ENCODE measurements at regions not wholly inside any gene's neighbourhood (a gene's known extent, or its start where the extent isn't known, plus 50 kb on each side); places are given as distances from the start of the nearest gene placed in this dataset.

DNA sequence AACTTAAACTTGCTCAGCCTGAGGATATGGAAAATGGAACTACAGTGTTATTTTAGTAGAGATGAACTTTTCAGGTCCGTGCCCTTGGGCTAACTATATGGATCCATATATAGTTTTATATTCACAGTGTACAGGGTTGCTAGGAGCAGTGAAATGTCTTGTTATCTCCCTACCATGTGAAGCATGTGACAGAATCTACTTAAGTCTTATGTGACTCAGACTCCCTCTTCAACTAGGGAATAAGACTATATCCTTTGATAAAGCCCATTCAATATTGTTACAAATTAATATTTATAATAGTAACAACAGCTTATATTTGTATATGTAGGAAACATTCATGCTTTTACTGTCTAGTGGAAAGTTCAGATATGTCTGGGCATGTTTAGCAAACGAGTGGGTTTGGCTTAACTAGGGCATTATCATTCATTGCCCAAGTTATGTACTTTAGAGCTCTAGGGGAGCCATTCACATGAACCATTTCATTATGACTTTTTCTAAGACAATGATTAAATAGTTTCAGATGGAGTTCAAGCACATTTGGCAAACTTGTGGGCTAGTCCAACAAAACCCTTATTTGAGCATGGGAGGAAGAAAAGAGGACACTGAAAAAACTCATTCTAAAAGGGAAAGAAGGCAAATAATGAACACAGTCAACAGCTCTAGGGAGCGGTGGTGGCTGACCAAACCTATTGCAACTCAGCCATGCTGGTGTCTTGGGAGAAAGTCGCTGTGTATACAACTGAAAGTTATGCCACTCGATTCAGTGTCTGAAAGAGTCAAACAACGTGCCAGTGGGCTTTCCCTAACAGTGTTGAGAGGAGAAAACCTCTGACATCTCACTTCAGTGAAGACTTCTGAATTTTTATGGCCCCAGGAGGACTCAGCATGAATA is 305.9 kb upstream of the G2E3 start:
- Histone ChIP-seq H3K36me3 (ENCODE audit: insufficient read depth) (no peaks in the 10 kb centered on the region), H3K4me1 (ENCODE audit: insufficient read depth) (no peaks in the 10 kb centered on the region), H3K27ac (ENCODE audit: low read depth) (no peak overlapping the region), H3K4me3 (ENCODE audit: low read depth, low read length) (no peak overlapping the region)
- DNase-seq (ENCODE audit: extremely low spot score) = no peak
- WGBS = 71% methylated on average over 6 of the region's 6 CpGs

DNA sequence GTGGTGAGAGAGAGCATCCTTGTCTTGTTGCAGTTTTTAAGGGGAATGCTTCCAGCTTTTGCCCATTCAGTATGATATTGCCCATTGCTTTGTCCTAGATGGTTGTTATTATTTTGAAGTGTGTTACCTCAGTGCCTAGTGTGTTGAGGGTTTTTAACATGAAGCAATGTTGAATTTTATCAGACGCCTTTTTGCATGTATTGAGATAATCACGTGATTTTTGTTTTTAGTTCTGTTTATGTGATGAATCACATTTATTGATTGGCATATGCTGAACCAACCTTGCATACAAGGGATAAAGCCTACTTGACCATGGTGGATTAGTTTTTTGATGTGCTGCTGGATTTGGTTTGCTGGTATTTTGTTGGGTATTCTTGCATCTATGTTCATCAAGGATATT is 302.3 kb upstream of the G2E3 start:
- no peak overlapping the region for H3K4me3 ChIP-seq (ENCODE audit: low read depth, low read length)
- DNase-seq (ENCODE audit: extremely low spot score) = no peak
- H3K4me1 ChIP-seq (ENCODE audit: insufficient read depth) = no peaks in the 10 kb centered on the region
- no peaks in the 10 kb centered on the region for H3K36me3 ChIP-seq (ENCODE audit: insufficient read depth)
- H3K27ac ChIP-seq (ENCODE audit: low read depth) = no peak overlapping the region
- WGBS = 98% methylated on average over 2 of the region's 2 CpGs

DNA sequence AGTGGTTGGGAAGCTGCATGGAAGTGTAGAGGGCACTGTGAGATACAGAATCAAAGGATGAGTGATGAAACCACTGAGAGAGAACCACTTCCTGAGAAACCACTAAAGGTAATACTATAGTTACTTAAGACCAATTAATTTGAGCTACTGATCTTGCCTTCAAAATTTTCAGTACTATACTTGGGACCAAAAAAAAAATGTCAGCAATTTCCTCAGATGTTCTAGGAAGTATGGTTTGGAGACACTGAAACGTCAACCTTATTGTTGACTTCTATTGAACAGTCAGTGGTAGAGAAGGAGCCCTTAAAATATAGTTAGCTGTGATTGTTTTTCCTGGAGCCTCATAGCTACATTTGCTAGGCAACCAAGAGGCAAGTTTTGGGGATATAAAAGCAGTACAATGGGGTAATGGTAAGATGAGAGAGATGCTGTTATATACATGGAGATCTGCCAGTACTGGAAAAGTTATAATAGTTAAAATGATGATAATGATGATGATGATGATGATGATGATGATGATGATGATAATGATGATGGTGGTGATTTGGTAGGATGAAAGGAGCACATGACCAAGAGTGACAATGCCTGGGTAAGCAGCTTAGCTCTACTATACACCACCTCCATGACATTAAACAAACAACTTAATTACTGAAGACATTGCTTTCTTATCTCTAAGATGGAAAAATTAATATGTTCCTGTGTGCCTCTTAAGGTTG is 300.9 kb upstream of the G2E3 start:
- Histone ChIP-seq H3K4me3 (ENCODE audit: low read depth, low read length) (no peak overlapping the region), H3K4me1 (ENCODE audit: insufficient read depth) (no peaks in the 10 kb centered on the region), H3K36me3 (ENCODE audit: insufficient read depth) (no peaks in the 10 kb centered on the region), H3K27ac (ENCODE audit: low read depth) (no peak overlapping the region)
- 89% methylated on average over 1 of the region's 1 CpG for WGBS
- no peak for DNase-seq (ENCODE audit: extremely low spot score)

DNA sequence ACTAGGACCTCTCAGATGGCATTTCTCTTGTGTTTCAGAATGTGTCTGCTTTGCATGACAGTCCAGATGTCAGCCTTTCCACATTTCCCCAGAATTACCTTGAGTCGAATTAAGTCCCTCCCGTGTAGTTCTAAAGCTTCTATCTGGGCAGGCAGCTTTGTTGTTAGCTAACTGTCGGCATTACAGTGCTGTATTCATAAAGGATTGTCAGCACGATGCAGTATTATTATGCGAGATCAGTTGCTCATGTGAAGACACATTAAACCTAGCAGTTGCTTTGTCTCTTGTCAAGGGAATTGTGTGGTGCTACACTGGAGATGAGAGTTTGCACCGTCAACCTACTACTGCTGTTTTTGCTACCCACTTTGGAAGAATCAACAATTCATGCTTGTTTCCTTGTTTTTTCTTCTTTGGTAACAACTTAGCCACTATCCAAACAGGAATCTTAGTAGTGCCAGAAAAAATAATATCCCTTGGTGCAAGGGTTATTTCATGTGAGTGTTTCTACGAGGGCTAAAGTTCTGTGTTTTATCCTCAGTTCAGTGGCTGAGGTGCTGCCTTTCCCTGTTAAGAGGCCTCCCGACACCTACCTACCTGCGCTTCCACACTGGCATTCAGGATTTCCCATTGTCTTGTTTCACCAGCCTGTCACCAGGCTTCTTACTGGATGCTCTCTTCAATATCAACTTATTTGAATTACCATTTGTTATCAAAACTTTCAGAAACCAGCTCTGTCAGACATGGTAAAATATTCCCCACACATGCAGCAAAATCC is 297.9 kb upstream of the G2E3 start:
- WGBS = 74% methylated on average over 9 of the region's 9 CpGs
- H3K4me1 ChIP-seq (ENCODE audit: insufficient read depth) = no peaks in the 10 kb centered on the region
- no peak overlapping the region for H3K4me3 ChIP-seq (ENCODE audit: low read depth, low read length)
- no peak for DNase-seq (ENCODE audit: extremely low spot score)
- no peaks in the 10 kb centered on the region for H3K36me3 ChIP-seq (ENCODE audit: insufficient read depth)
- H3K27ac ChIP-seq (ENCODE audit: low read depth) = no peak overlapping the region

DNA sequence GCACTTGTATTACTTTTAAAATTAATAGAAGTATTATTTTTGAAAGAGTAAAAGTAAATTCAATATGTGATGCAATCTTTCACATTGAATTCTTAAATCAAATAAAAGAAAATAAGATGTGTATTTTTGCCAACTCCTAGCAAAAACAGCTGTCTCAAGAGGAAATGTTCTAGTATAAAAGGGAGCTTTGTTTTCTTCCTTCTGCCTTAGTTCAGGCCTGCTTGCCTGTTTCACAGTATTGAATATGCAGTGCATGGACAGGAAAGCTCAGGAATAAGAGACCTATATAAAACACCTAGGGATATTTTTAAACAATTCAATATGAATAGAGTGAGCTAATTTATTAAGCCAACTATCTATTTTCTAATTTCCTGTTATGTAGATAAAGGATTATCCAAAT is 294.8 kb upstream of the G2E3 start:
- DNase-seq (ENCODE audit: extremely low spot score) = no peak
- Histone ChIP-seq H3K27ac (ENCODE audit: low read depth) (no peak overlapping the region), H3K4me1 (ENCODE audit: insufficient read depth) (no peaks in the 10 kb centered on the region), H3K36me3 (ENCODE audit: insufficient read depth) (no peaks in the 10 kb centered on the region), H3K4me3 (ENCODE audit: low read depth, low read length) (no peak overlapping the region)

DNA sequence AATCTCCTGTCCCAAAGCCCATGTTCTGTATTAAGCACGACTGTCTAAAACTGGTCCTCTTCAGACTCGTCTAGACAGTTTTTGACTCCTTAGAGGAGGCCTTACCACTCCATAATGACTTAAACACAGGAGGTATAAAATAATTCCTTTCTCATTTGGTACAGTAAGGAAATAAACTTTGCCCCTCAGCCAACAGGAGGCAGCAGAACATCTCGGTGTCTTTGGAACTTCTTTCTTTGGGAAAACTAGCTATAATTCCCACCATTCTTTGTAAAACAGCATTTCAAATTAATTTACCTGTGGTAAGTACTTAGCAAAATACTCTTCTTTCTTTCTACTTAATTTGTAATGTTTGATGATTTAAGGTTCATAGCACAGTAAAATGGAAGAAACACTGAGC is 292.7 kb upstream of the G2E3 start:
- WGBS = 93% methylated on average over 3 of the region's 3 CpGs
- H3K4me1 ChIP-seq (ENCODE audit: insufficient read depth) = no peaks in the 10 kb centered on the region
- no peak overlapping the region for H3K4me3 ChIP-seq (ENCODE audit: low read depth, low read length)
- DNase-seq (ENCODE audit: extremely low spot score) = no peak
- H3K36me3 ChIP-seq (ENCODE audit: insufficient read depth) = no peaks in the 10 kb centered on the region
- no peak overlapping the region for H3K27ac ChIP-seq (ENCODE audit: low read depth)

DNA sequence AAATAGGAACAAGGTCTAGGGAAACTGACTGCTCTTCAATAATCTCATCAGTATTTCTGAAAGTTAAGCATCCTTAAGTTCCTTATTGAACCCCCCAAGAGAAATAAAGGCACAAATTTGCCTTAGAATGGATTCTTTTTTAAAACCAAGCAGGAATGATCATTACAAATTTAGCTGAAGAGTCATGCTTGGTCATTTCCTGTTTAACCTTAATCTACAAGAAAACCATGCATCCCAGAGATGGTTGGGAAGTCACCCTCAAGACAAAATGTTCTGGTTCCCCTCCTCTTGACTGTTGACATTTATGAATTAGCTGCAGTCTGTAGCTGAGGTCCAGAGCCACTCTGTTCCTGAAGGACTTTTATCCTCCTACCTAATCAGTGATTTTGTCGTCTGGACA is 291.8 kb upstream of the G2E3 start:
- Histone ChIP-seq H3K27ac (ENCODE audit: low read depth) (no peak overlapping the region), H3K36me3 (ENCODE audit: insufficient read depth) (no peaks in the 10 kb centered on the region), H3K4me1 (ENCODE audit: insufficient read depth) (no peaks in the 10 kb centered on the region), H3K4me3 (ENCODE audit: low read depth, low read length) (no peak overlapping the region)
- 66% methylated on average over 1 of the region's 1 CpG for WGBS
- DNase-seq (ENCODE audit: extremely low spot score) = no peak

DNA sequence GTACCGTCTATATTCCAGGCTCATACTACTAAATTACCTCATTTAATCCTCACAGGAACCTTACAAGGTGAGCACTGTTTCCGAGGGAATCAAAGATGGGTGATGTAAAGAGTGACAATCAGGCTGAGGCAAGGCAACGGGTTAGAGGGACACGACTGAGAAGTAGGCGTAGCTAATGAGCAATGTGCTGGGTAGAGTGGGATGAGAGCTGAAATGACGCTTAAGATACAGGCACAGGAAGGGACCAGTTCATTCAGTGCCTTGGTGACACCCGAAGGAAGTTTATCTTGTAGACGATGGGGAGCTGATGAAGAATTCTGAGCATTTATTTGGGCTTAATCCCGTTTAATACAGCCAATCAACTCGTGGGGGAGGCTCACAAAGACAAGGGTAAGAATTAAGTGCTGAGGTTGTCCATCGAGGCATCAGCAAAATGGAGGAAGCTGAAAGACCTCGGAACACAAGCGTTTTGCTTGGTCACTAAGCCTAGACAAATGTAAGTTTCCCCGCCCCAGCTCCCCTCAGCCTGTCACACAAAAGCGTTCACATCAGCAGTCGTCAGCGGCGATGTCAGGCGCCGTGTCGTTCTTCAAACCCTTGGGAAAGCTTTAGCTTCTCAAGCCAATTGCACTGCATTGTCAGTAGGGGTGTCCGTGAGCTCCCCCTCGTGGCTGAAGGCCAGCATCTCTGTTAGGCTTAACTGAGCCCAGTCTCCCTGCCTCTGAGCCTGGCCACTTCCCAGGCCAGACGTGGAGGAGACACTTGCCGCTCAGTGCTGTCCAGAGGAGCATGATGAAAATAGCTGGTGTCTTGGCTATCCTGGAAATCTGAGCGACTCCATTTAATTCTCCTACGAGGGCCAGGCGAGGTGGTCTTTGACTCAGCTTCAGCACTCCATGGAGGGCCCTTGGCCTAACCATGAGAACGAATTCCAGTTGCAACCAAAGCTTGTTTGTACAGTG is 288.5 kb upstream of the G2E3 start:
- H3K27ac ChIP-seq (ENCODE audit: low read depth) = no peak overlapping the region

DNA sequence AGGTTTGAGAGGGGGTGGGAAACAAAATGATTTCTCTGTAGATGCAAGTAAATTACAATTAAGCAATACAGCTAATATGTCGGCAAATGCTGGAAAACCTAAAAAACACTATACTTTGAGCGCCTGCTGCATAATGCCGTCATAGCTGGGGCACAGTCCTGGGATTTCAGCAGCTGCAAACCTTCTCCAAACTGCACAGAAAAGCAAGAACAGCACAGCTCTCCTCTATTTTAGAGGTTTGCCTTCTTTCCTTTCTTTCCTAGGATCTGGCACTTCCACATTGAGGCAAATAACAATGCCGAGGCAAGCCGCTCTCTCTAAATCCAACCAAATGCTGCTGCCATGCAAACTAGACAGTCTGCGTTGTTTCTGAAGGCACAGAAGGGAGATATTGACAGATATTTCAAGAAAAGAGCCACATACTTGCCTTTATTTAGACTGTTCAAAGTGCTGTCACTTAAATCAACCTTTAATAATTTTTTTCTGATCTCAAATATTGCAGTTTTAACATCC is 287.1 kb upstream of the G2E3 start:
- Histone ChIP-seq H3K4me1 (ENCODE audit: insufficient read depth) (no peaks in the 10 kb centered on the region), H3K36me3 (ENCODE audit: insufficient read depth) (no peaks in the 10 kb centered on the region), H3K4me3 (ENCODE audit: low read depth, low read length) (no peak overlapping the region), H3K27ac (ENCODE audit: low read depth) (no peak overlapping the region)
- no peak for DNase-seq (ENCODE audit: extremely low spot score)
- 67% methylated on average over 6 of the region's 6 CpGs for WGBS

More for the DNA sequence above, 288.5 kb upstream of the G2E3 start:
- Histone ChIP-seq H3K36me3 (ENCODE audit: insufficient read depth) (no peaks in the 10 kb centered on the region), H3K4me1 (ENCODE audit: insufficient read depth) (no peaks in the 10 kb centered on the region), H3K4me3 (ENCODE audit: low read depth, low read length) (no peak overlapping the region)
- peak; percentile 36 for DNase-seq (ENCODE audit: extremely low spot score)
- WGBS = 40% methylated on average over 29 of the region's 29 CpGs

DNA sequence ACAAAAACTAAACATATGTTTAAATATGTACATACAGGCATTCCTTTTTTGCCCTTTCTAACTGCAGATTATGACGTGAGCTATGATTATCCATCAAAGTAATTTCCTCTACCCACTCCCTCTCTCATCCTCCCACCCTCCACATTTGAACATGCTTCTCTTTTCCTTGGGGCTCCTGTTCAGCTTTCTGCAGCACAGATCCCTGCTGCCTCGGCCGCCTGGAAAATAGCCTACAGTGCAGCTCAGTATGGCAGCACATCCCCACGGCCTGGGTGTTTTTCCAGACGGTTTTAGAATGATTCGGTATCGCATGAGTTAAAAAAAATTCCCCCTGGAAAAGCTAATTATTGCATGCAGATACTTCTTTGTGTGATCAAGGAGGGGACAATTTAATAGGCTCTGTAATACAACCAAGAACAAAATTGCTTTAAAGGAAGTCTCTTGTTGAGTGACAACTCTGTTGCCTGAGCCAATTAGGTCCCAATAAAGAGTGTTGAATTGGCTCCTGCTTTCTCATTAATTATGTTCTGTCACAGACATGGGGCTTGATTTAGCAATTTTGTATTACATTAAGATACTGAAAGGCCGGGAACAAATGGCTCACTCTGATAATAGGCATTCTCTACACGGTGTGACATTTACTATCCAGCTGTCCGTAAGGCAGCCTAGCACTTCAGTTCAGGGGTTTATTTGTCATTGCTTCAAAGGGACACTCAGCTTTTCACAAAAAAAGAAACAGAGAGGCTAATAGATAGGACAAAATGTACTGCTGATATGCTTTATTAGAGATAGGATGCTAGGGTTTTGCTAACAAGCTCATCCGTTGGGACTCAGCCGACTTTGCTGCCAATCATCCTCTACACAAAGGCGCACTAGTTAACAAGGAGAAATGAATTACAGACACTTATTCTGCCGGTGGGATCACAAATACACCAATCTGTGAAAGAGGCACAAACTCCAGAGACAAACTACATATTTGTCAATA is 285.8 kb upstream of the G2E3 start:
- H3K27ac ChIP-seq (ENCODE audit: low read depth) = no peak overlapping the region
- WGBS = 75% methylated on average over 14 of the region's 14 CpGs
- no peak for DNase-seq (ENCODE audit: extremely low spot score)

DNA sequence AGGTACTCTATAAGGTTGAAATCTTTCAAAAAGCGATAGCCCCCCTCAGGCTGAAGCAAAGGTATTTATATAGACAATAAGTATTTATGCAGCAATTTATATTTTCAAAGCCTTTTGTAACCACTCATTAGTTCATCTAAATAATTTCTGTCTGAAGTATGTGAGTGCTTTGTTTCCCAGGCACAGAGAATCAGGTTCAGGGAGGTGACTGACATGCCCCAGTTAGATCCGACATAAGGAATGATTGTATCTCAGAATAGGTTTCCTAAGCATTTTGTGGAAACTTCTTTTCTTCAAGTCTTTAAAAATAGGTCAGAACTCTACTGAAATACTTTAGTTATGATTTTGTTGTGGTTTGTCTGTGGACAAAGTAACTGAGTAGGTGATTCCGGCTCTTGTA is 283.4 kb upstream of the G2E3 start:
- Histone ChIP-seq H3K36me3 (ENCODE audit: insufficient read depth) (no peaks in the 10 kb centered on the region), H3K4me3 (ENCODE audit: low read depth, low read length) (no peak overlapping the region), H3K4me1 (ENCODE audit: insufficient read depth) (no peaks in the 10 kb centered on the region), H3K27ac (ENCODE audit: low read depth) (no peak overlapping the region)
- DNase-seq (ENCODE audit: extremely low spot score) = no peak
- 93% methylated on average over 3 of the region's 3 CpGs for WGBS

More for the DNA sequence above, 285.8 kb upstream of the G2E3 start:
- Histone ChIP-seq H3K4me3 (ENCODE audit: low read depth, low read length) (no peak overlapping the region), H3K36me3 (ENCODE audit: insufficient read depth) (no peaks in the 10 kb centered on the region), H3K4me1 (ENCODE audit: insufficient read depth) (no peaks in the 10 kb centered on the region)

DNA sequence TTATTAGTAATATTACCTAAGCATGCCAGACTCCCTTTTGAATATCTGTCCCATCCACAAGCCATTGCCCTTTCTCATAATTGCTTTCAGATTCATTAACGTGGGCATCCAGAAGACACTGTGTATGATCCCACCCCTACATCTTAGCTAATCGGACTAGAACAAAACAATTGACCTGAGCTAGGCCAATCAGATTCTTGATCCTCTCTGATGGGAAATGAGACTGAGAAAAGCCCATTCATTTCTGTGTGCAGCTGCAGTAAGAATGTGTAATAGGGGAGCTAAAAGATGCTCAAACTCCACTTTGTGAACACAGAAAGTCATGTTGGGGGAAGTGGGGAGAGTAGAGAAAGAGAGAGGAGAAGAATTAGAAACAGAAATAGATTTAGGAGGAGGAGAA is 281.7 kb upstream of the G2E3 start:
- no peak overlapping the region for H3K27ac ChIP-seq (ENCODE audit: low read depth)
- WGBS = 78% methylated on average over 2 of the region's 2 CpGs
- H3K4me1 ChIP-seq (ENCODE audit: insufficient read depth) = no peaks in the 10 kb centered on the region
- DNase-seq (ENCODE audit: extremely low spot score) = no peak
- no peak overlapping the region for H3K4me3 ChIP-seq (ENCODE audit: low read depth, low read length)
- H3K36me3 ChIP-seq (ENCODE audit: insufficient read depth) = no peaks in the 10 kb centered on the region
